Immature natural killer cell (primary cell): ENCODE measurements at regions not wholly inside any gene's neighbourhood (a gene's known extent, or its start where the extent isn't known, plus 50 kb on each side); places are given as distances from the start of the nearest gene placed in this dataset.
"Not testable (repeated sequence)": the region's sequence is repeated elsewhere in the genome, so short reads cannot be mapped to it uniquely, and the experiment has no call there.

Experiments
- DNase-seq, 3 donors: peaks; one replicate each; pipeline ENCODE4 v3.0.0; 2022; ENCODE audit warnings: mixed read lengths in 1 of 3
- H3K27ac Mint-ChIP-seq, 6 donors: one replicate each; pipeline ENCODE4 v1.8.0; 2020; ENCODE audit warnings: mixed read lengths in 6 of 6, mild to moderate bottlenecking in 5 of 6, inconsistent platforms in 4 of 6, moderate library complexity in 3 of 6
- H3K27me3 Mint-ChIP-seq, 3 donors: one replicate each; pipeline ENCODE4 v1.8.0; 2020 to 2021; ENCODE audit warnings: low read depth in 3 of 3, mild to moderate bottlenecking in 3 of 3, mixed read lengths in 3 of 3, moderate library complexity in 3 of 3, inconsistent platforms in 1 of 3
- H3K36me3 Mint-ChIP-seq, 3 donors: one replicate each; pipeline ENCODE4 v1.8.0; 2020; ENCODE audit warnings: mixed read lengths in 3 of 3, inconsistent platforms in 2 of 3, mild to moderate bottlenecking in 2 of 3
- H3K4me1 Mint-ChIP-seq, 2 donors: one replicate each; pipeline ENCODE4 v1.8.0; 2020; ENCODE audit warnings: inconsistent platforms in 2 of 2, mild to moderate bottlenecking in 2 of 2, mixed read lengths in 2 of 2, moderate library complexity in 1 of 2
- H3K4me3 Mint-ChIP-seq, 5 donors: one replicate each; pipeline ENCODE4 v1.8.0; 2020; ENCODE audit warnings: mild to moderate bottlenecking in 5 of 5, mixed read lengths in 5 of 5, inconsistent platforms in 3 of 5, moderate library complexity in 3 of 5
- H3K9me3 Mint-ChIP-seq, 6 donors: one replicate each; pipeline ENCODE4 v1.8.0; 2020; ENCODE audit warnings: mild to moderate bottlenecking in 6 of 6, mixed read lengths in 6 of 6, inconsistent platforms in 4 of 6, moderate library complexity in 3 of 6

DNA sequence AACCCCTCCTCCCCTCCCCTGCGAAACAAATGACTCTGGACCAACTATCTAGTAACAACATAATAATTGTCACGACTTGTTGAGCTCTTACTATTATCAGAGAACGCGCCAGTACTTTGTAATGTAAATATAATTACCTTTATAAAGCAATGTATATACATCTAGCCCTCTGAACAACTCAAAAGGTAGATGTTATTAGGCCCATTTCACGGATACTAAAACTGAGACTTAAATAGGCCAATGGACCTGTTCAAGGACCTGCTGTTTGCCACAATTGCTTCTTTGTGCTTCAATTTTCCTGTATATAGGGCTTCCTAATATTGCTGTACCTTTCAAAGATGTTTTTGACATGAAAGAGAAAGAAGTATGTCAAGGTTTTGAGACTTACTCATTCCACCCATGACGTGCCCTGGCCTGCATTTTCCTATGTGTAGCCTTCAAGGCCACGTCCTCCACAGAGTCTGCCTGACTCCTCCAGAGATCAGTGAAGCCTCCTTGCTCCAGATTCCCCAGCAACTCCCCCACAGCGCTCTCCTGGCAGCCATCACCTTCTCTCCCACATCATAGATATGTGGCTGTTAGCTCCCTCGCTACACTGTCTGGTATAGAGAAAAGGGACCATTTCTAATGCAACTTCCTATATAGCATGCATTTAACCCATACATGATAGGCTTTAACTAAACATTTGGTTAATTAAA is 156.6 kb downstream of the SKIDA1 start:
- Mint-ChIP-seq H3K27ac (no peak overlapping the region), H3K4me1 (peaks cover 4% of the 10 kb centered on the region in 2 donors), H3K4me3 (no peak overlapping the region), H3K36me3 (no peaks in the 10 kb centered on the region), H3K27me3 (peaks cover 3 to 4% (median 4%) of the 10 kb centered on the region in 3 donors), H3K9me3 (no peaks in the 10 kb centered on the region)
- DNase-seq = no peak

DNA sequence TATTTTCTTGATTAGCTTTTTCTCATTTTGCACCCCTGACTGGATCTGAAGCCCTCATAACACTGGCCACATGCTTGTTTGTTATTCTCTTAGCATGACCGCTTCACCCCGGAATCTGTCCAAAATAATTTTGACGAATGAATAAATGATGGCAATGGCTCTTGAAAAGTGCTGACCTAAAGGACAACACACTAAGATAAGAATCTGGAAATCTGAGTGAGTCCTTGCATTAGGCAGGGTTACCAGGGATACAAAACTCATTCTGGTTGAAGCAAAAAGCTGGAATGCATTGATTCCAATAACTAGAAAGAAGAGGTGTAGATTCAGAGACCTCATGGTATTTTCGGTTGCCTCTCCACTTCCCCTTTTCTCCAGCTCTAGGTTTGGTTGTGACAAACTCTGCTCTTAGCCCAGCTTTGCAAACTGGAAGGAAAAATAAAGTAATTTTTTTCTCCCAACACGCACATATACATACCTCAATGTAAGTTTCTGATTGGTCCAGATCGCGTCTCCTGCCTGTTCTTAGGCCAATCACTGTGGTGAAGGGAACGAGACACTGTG is 157.4 kb downstream of the SKIDA1 start:
- no peak for DNase-seq
- H3K4me3 Mint-ChIP-seq = no peak overlapping the region
- no peak overlapping the region for H3K27ac Mint-ChIP-seq
- H3K36me3 Mint-ChIP-seq = no peaks in the 10 kb centered on the region
- H3K4me1 Mint-ChIP-seq = peaks cover 3% of the 10 kb centered on the region in 2 donors
- no peaks in the 10 kb centered on the region for H3K9me3 Mint-ChIP-seq
- peaks cover 3 to 4% (median 4%) of the 10 kb centered on the region in 3 donors for H3K27me3 Mint-ChIP-seq

- H3K36me3 Mint-ChIP-seq, H3K4me1 Mint-ChIP-seq, H3K27ac Mint-ChIP-seq, H3K9me3 Mint-ChIP-seq, H3K4me3 Mint-ChIP-seq, H3K27me3 Mint-ChIP-seq, DNase-seq: not testable (repeated sequence)
Observed at GRCh38 chr10:21366108-21366507, 159.4 kb downstream of the SKIDA1 start.

- H3K9me3 Mint-ChIP-seq = no peaks in the 10 kb centered on the region
- H3K27ac Mint-ChIP-seq = no peak overlapping the region
- H3K4me3 Mint-ChIP-seq = no peak overlapping the region
- no peaks in the 10 kb centered on the region for H3K36me3 Mint-ChIP-seq
- H3K27me3 Mint-ChIP-seq = peaks cover 2 to 6% (median 2%) of the 10 kb centered on the region in 3 donors
- no peak for DNase-seq
- no peaks in the 10 kb centered on the region for H3K4me1 Mint-ChIP-seq
Observed at GRCh38 chr10:21364196-21365114, 161.0 kb downstream of the SKIDA1 start.

GRCh38 chr10:21363731-21364104 is 161.8 kb downstream of the SKIDA1 start:
- H3K9me3 Mint-ChIP-seq = no peaks in the 10 kb centered on the region
- no peak overlapping the region for H3K27ac Mint-ChIP-seq
- no peaks in the 10 kb centered on the region for H3K4me1 Mint-ChIP-seq
- H3K4me3 Mint-ChIP-seq = no peak overlapping the region
- DNase-seq = no peak
- no peaks in the 10 kb centered on the region for H3K36me3 Mint-ChIP-seq
- H3K27me3 Mint-ChIP-seq = peaks cover 2 to 6% (median 2%) of the 10 kb centered on the region in 3 donors

GRCh38 chr10:21363092-21363730 is 162.3 kb downstream of the SKIDA1 start:
- no peak for DNase-seq
- no peak overlapping the region for H3K27ac Mint-ChIP-seq
- H3K27me3 Mint-ChIP-seq = peaks cover 2 to 6% (median 2%) of the 10 kb centered on the region in 3 donors
- no peaks in the 10 kb centered on the region for H3K4me1 Mint-ChIP-seq
- H3K4me3 Mint-ChIP-seq = no peak overlapping the region
- H3K36me3 Mint-ChIP-seq = no peaks in the 10 kb centered on the region
- H3K9me3 Mint-ChIP-seq = no peaks in the 10 kb centered on the region

- DNase-seq = no peak
- no peaks in the 10 kb centered on the region for H3K4me1 Mint-ChIP-seq
- no peak overlapping the region for H3K27ac Mint-ChIP-seq
- H3K9me3 Mint-ChIP-seq = no peaks in the 10 kb centered on the region
- peaks cover 0 to 5% (median 5%) of the 10 kb centered on the region in 3 donors for H3K27me3 Mint-ChIP-seq
- no peak overlapping the region for H3K4me3 Mint-ChIP-seq
- no peaks in the 10 kb centered on the region for H3K36me3 Mint-ChIP-seq
Observed at GRCh38 chr10:21359202-21359601, 166.3 kb downstream of the SKIDA1 start.

GRCh38 chr10:21355591-21356011 is 169.9 kb downstream of the SKIDA1 start:
- Mint-ChIP-seq H3K4me3 (no peak overlapping the region), H3K4me1 (no peaks in the 10 kb centered on the region), H3K27ac (no peak overlapping the region), H3K27me3 (peaks cover 3% of the 10 kb centered on the region in 3 donors), H3K9me3 (peaks cover 0 to 4% (median 0%) of the 10 kb centered on the region in 6 donors), H3K36me3 (no peaks in the 10 kb centered on the region)
- no peak for DNase-seq

GRCh38 chr10:21352886-21353285 is 172.6 kb downstream of the SKIDA1 start:
- Mint-ChIP-seq H3K4me3 (no peak overlapping the region), H3K9me3 (peaks cover 0 to 4% (median 0%) of the 10 kb centered on the region in 6 donors), H3K4me1 (no peaks in the 10 kb centered on the region), H3K27ac (no peak overlapping the region), H3K27me3 (peaks cover 3% of the 10 kb centered on the region in 3 donors), H3K36me3 (no peaks in the 10 kb centered on the region)
- DNase-seq = no peak

GRCh38 chr10:21351594-21351993 is 173.9 kb downstream of the SKIDA1 start:
- not testable (repeated sequence) for H3K9me3 Mint-ChIP-seq, H3K36me3 Mint-ChIP-seq, H3K4me1 Mint-ChIP-seq, DNase-seq, H3K27ac Mint-ChIP-seq, H3K27me3 Mint-ChIP-seq, H3K4me3 Mint-ChIP-seq

DNA sequence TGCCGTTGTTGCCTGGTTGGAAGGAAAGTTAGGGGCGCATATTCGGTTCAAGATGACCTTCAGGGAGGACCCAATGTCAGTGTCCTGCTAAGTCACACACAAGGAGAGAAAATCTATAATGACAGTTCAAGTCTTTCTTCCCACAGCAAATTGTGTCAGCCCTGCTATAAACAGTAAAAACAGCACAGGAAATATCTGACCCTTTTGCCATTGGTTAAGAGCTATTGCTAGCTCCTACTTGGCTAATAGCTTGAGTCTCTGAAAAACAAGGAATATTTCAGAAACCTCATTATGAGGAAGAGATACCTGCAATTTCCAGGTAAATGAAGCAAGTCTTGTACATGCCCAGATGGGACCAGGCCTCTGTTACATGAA is 175.6 kb downstream of the SKIDA1 start:
- Mint-ChIP-seq H3K4me1 (no peaks in the 10 kb centered on the region), H3K36me3 (no peaks in the 10 kb centered on the region), H3K27ac (no peak overlapping the region), H3K27me3 (peaks cover 0 to 6% (median 1%) of the 10 kb centered on the region in 3 donors), H3K4me3 (no peak overlapping the region), H3K9me3 (peaks cover 0 to 4% (median 0%) of the 10 kb centered on the region in 6 donors)
- no peak for DNase-seq

- H3K36me3 Mint-ChIP-seq = no peaks in the 10 kb centered on the region
- H3K9me3 Mint-ChIP-seq = peaks cover 0 to 4% (median 0%) of the 10 kb centered on the region in 6 donors
- H3K4me3 Mint-ChIP-seq = no peak overlapping the region
- H3K27ac Mint-ChIP-seq = no peak overlapping the region
- DNase-seq = no peak
- H3K4me1 Mint-ChIP-seq = no peaks in the 10 kb centered on the region
- peaks cover 0 to 4% (median 4%) of the 10 kb centered on the region in 3 donors for H3K27me3 Mint-ChIP-seq
Observed at GRCh38 chr10:21347785-21348170, 177.7 kb downstream of the SKIDA1 start.

DNA sequence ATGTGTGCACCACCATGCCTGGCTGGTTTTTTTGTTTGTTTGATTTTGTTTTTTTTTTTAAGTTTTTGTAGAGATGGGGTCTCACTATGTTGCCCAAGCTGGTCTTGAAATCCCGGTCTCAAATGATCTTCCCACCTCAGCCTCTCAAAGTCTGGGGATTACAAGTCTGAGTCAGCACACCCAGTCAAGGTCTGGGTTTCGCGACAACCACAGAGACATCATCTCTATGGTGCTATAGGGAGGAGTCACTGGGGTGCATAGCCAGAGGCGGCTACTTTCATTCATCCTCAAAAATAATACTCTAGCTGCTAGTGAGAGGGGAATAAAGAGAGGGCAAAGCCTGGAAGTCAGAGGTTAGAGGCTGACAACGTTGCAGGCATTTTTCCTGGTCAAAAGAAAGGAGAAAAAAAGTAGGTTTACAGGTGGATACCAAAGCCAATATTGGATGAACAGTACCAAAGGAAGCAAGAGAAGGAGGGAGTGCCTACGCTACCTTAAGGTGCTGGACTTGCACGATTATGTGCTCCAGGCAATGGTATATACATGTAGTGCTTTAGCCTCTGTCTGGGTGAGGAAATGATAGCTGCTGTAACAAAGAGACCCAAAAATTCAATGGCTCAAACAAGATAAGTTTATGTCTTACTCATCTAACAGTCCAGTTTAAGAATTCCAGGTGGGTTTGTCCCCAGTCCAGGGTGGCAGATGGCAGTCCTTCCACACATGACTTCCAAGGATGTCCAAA is 178.3 kb downstream of the SKIDA1 start:
- DNase-seq = no peak
- Mint-ChIP-seq H3K4me3 (no peak overlapping the region), H3K27ac (no peak overlapping the region), H3K9me3 (peaks cover 0 to 4% (median 0%) of the 10 kb centered on the region in 6 donors), H3K4me1 (no peaks in the 10 kb centered on the region), H3K36me3 (no peaks in the 10 kb centered on the region), H3K27me3 (peaks cover 0 to 4% (median 4%) of the 10 kb centered on the region in 3 donors)
